WTC11 (cell line): ENCODE measurements at regions not wholly inside any gene's neighbourhood (a gene's known extent, or its start where the extent isn't known, plus 50 kb on each side); places are given as distances from the start of the nearest gene placed in this dataset.

Source experiments
- ATAC-seq: fragments of 200-7000 bp; cut with Tn5 transposase; 2 replicates; pipeline ENCODE4 v1.10.0; 2021; ENCODE audit warnings: mild to moderate bottlenecking, moderate library complexity
- CTCF ChIA-PET: fragments of 300-600 bp; sonication (Branson Sonifier 250); formaldehyde crosslinking; loops from one replicate; lab custom pipeline; 2021; ENCODE audit warnings: antibody characterized with exemption; lab: Charles Lee
- POLR2A ChIA-PET: fragments of 350-600 bp; sonication (Branson Sonifier 250); formaldehyde crosslinking; loops from one replicate; lab custom pipeline; 2021; ENCODE audit warnings: antibody characterized with exemption; lab: Charles Lee
- DNase-seq: peaks from one replicate; pipeline ENCODE4 v3.0.0; 2021; ENCODE audit warnings: low spot score
- H3K27ac Mint-ChIP-seq: 2 replicates; pipeline ENCODE4 v1.8.0; 2021; ENCODE audit warnings: mixed read lengths
- H3K27me3 Mint-ChIP-seq: 2 replicates; pipeline ENCODE4 v1.8.0; 2021; ENCODE audit warnings: low read depth, mild to moderate bottlenecking, moderate library complexity, mixed read lengths
- H3K36me3 Mint-ChIP-seq: 2 replicates; pipeline ENCODE4 v1.8.0; 2021; ENCODE audit warnings: mixed read lengths
- H3K4me1 Mint-ChIP-seq: 2 replicates; pipeline ENCODE4 v1.8.0; 2022; ENCODE audit warnings: mixed read lengths
- H3K4me3 Mint-ChIP-seq: 2 replicates; pipeline ENCODE4 v1.8.0; 2021; ENCODE audit warnings: mild to moderate bottlenecking, moderate library complexity, mixed read lengths
- H3K9me3 Mint-ChIP-seq: 2 replicates; pipeline ENCODE4 v1.8.0; 2021; ENCODE audit warnings: mixed read lengths
- AR ChIP-seq: fragments of 250-450 bp; sonication (Bioruptor Pico); IDR thresholded peaks from 2 replicates; pipeline ENCODE4 v1.9.0; 2021; ENCODE audit warnings: mild to moderate bottlenecking
- ATF1 ChIP-seq: sonication (generic); formaldehyde crosslinking; IDR thresholded peaks from 2 replicates; pipeline ENCODE4 v1.8.1; 2023; ENCODE audit warnings: mild to moderate bottlenecking, moderate library complexity, missing genetic modification reagents
- CTCF ChIP-seq: fragments of 200-600 bp; IDR thresholded peaks from 2 replicates; pipeline ENCODE4 v1.8.0; 2022; ENCODE audit warnings: antibody characterized with exemption
- E2F1 ChIP-seq: sonication (generic); formaldehyde crosslinking; IDR thresholded peaks from 2 replicates; pipeline ENCODE4 v1.8.0; 2022; ENCODE audit warnings: mild to moderate bottlenecking, missing genetic modification reagents
- GABPB1 ChIP-seq: sonication (generic); formaldehyde crosslinking; IDR thresholded peaks from 2 replicates; pipeline ENCODE4 v1.8.1; 2023; ENCODE audit warnings: mild to moderate bottlenecking, missing genetic modification reagents
- GTF2I ChIP-seq: fragments of 250-450 bp; sonication (Bioruptor Pico); conservative IDR thresholded peaks from 2 replicates; pipeline ENCODE4 v1.4.0; 2021; ENCODE audit warnings: mild to moderate bottlenecking
- IRF1 ChIP-seq: sonication (generic); formaldehyde crosslinking; IDR thresholded peaks from 2 replicates; pipeline ENCODE4 v1.8.0; 2023; ENCODE audit warnings: missing genetic modification reagents
- MXD4 ChIP-seq: fragments of 250-450 bp; sonication (Bioruptor Pico); IDR thresholded peaks from 2 replicates; pipeline ENCODE4 v1.8.0; 2021; ENCODE audit warnings: mild to moderate bottlenecking, moderate library complexity, borderline replicate concordance
- MYBL2 ChIP-seq: sonication (generic); formaldehyde crosslinking; IDR thresholded peaks from 2 replicates; pipeline ENCODE4 v1.8.1; 2023; ENCODE audit warnings: mild to moderate bottlenecking, moderate library complexity, missing genetic modification reagents
- NR2C2 ChIP-seq: sonication (generic); formaldehyde crosslinking; IDR thresholded peaks from 2 replicates; pipeline ENCODE4 v1.8.0; 2022; ENCODE audit warnings: mild to moderate bottlenecking, missing genetic modification reagents
- OVOL2 ChIP-seq: fragments of 250-450 bp; sonication (Bioruptor Pico); IDR thresholded peaks from 2 replicates; pipeline ENCODE4 v1.9.0; 2021; ENCODE audit warnings: mild to moderate bottlenecking, borderline replicate concordance
- PRRX2 ChIP-seq: fragments of 250-450 bp; sonication (Bioruptor Pico); IDR thresholded peaks from 2 replicates; pipeline ENCODE4 v1.8.0; 2021; ENCODE audit warnings: mild to moderate bottlenecking
- ZNF232 ChIP-seq: sonication (generic); formaldehyde crosslinking; IDR thresholded peaks from 2 replicates; pipeline ENCODE4 v1.8.0; 2022; ENCODE audit warnings: mild to moderate bottlenecking, missing genetic modification reagents
- ZNF281 ChIP-seq: sonication (generic); formaldehyde crosslinking; IDR thresholded peaks from 2 replicates; pipeline ENCODE4 v1.8.0; 2023; ENCODE audit warnings: mild to moderate bottlenecking, missing genetic modification reagents
- ZNF416 ChIP-seq: fragments of 250-450 bp; sonication (Bioruptor Pico); IDR thresholded peaks from 2 replicates; pipeline ENCODE4 v1.9.0; 2021; ENCODE audit warnings: mild to moderate bottlenecking, inconsistent platforms
- ZNF423 ChIP-seq: fragments of 250-450 bp; sonication (Bioruptor Pico); IDR thresholded peaks from 2 replicates; pipeline ENCODE4 v2.1.2; 2022; ENCODE audit warnings: mild to moderate bottlenecking, moderate library complexity
- ZNF425 ChIP-seq: fragments of 250-450 bp; sonication (Bioruptor Pico); conservative IDR thresholded peaks from 2 replicates; pipeline ENCODE4 v1.9.0; 2021; ENCODE audit warnings: mild to moderate bottlenecking

- no peak for TF ChIP-seq ZNF425 (CRISPR knock-in tag)
- TF ChIP-seq ZNF281 (CRISPR knock-in tag) = no peak
- TF ChIP-seq PRRX2 (CRISPR knock-in tag) = no peak
- TF ChIP-seq IRF1 (CRISPR knock-in tag) = no peak
- TF ChIP-seq NR2C2 (CRISPR knock-in tag) = no peak
- TF ChIP-seq CTCF = no peak
- TF ChIP-seq ZNF232 (CRISPR knock-in tag) = no peak
- TF ChIP-seq GABPB1 = no peak
- TF ChIP-seq MXD4 (CRISPR knock-in tag) = no peak
- TF ChIP-seq ATF1 (CRISPR knock-in tag) = no peak
- ChIA-PET POLR2A (interaction anchor here (1.0 kb wide), 1 partner anchor 390 kb away, joined by 3 read pairs; no protein-coding TSS in a partner anchor), CTCF (interaction anchor here (0.6 to 1.5 kb wide), 4 partner anchors 14 to 560 kb away, joined by 3 to 4 read pairs (median 4); no protein-coding TSS in a partner anchor)
- H3K4me3 Mint-ChIP-seq = no peak overlapping the region
- ATAC-seq (no peak), DNase-seq (no peak)
- H3K36me3 Mint-ChIP-seq = no peaks in the 10 kb centered on the region
- H3K27me3 Mint-ChIP-seq = no peaks in the 10 kb centered on the region; the same call in 1 of the 2 replicates
- H3K9me3 Mint-ChIP-seq = peaks cover 4% of the 10 kb centered on the region; the same call in 1 of the 2 replicates
- H3K27ac Mint-ChIP-seq = no peak overlapping the region
- no peaks in the 10 kb centered on the region for H3K4me1 Mint-ChIP-seq
Observed at GRCh38 chr5:159427180-159428012, 97.1 kb upstream of the IL12B start.

GRCh38 chr5:159430361-159431012 is 100.2 kb upstream of the IL12B start:
- no peaks in the 10 kb centered on the region for H3K4me1 Mint-ChIP-seq
- no peak overlapping the region for H3K4me3 Mint-ChIP-seq
- ChIA-PET POLR2A (no interaction called here), CTCF (interaction anchor here (1.3 to 1.9 kb wide), 4 partner anchors 11 to 535 kb away, joined by 3 to 7 read pairs (median 3); no protein-coding TSS in a partner anchor)
- H3K27me3 Mint-ChIP-seq = no peaks in the 10 kb centered on the region; the same call in 1 of the 2 replicates
- H3K36me3 Mint-ChIP-seq = no peaks in the 10 kb centered on the region
- no peak overlapping the region for H3K27ac Mint-ChIP-seq
- H3K9me3 Mint-ChIP-seq = peaks cover 4% of the 10 kb centered on the region; the same call in 1 of the 2 replicates
- no peak for ATAC-seq
- no peak for DNase-seq
- TF ChIP-seq IRF1 (CRISPR knock-in tag) (no peak), AR (CRISPR knock-in tag) (no peak), ZNF423 (CRISPR knock-in tag) (no peak), ZNF232 (CRISPR knock-in tag) (no peak), MYBL2 (no peak), E2F1 (CRISPR knock-in tag) (no peak), OVOL2 (CRISPR knock-in tag) (no peak), ZNF416 (CRISPR knock-in tag) (no peak), GTF2I (CRISPR knock-in tag) (no peak)
